GM12864 (cell line): ENCODE measurements at regions not wholly inside any gene's neighbourhood (a gene's known extent, or its start where the extent isn't known, plus 50 kb on each side); places are given as distances from the start of the nearest gene placed in this dataset.

Experiments used
- DNase-seq: peaks from one replicate; pipeline ENCODE4 v3.0.0-alpha.2; 2011; ENCODE audit warnings: low read depth
- H3K4me3 ChIP-seq: 2 replicates; pipeline ENCODE4 v1.5.1; 2011; ENCODE audit warnings: mild to moderate bottlenecking, low read depth, low read length, control low read depth
- TF ChIP-seq, protein P1 (sequence below): IDR thresholded peaks from 2 replicates; pipeline ENCODE4 v1.5.1; 2011; ENCODE audit warnings: low read depth, mild to moderate bottlenecking, moderate library complexity, low read length, control low read depth, inconsistent platforms; ENCODE audit errors: missing control alignments

DNA sequence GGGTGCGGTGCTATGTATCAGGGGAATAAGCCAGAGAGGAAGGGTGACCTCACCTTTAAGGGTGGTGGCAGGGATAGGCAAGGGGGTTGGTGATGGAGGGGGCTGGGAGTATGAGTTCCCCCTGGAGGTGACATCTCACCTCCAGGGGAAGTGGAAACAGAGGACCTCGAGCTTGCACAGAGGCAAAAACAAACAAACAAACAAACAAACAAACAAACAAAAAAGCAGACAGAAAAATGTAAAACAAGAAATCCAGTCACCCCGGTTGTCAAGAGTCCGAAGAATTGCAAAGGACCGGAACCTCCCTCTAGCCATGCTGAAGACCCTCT lies 112.2 kb upstream of the MYL2 start:
- H3K4me3 ChIP-seq: no peak overlapping the region
- TF ChIP-seq, protein P1, sequence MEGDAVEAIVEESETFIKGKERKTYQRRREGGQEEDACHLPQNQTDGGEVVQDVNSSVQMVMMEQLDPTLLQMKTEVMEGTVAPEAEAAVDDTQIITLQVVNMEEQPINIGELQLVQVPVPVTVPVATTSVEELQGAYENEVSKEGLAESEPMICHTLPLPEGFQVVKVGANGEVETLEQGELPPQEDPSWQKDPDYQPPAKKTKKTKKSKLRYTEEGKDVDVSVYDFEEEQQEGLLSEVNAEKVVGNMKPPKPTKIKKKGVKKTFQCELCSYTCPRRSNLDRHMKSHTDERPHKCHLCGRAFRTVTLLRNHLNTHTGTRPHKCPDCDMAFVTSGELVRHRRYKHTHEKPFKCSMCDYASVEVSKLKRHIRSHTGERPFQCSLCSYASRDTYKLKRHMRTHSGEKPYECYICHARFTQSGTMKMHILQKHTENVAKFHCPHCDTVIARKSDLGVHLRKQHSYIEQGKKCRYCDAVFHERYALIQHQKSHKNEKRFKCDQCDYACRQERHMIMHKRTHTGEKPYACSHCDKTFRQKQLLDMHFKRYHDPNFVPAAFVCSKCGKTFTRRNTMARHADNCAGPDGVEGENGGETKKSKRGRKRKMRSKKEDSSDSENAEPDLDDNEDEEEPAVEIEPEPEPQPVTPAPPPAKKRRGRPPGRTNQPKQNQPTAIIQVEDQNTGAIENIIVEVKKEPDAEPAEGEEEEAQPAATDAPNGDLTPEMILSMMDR: no peak
- no peak for DNase-seq

DNA sequence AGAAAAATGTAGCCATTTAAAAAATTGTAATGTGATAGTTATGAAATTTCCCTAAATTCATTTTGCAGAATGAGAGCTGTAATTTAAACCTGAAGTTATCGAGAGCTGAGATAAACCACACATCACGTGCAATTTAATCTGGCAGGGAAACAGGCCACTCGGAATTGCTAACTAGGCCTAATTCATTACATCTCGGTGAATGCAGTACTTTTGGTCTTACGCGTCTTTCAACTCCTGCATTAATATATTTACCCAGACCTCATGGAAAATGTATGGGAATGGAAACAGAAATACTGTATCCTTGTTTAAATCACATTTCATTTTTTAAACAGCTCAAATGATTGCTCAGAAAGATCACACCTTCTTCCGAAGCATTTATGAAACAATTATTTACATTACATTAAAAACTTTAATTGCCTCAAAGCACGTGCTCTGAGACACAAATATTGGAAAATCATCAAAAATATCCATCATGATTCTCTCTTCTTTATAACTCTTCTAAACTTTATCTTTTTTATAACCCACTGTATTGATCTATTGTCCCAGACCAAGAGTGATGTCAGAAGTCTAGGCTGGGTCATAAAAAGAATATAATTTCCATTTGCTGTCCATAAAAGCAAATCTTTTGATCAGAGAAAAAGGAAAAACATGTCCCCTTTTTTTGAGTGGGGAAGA lies 111.7 kb upstream of the MYL2 start:
- no peak for DNase-seq
- H3K4me3 ChIP-seq: no peak overlapping the region
- TF ChIP-seq, protein P1: no peak

- DNase-seq: no peak
- TF ChIP-seq, protein P1: no peak
- no peak overlapping the region for H3K4me3 ChIP-seq
Observed at GRCh38 chr12:111030800-111031199, 110.4 kb upstream of the MYL2 start.

GRCh38 chr12:111029732-111030131 lies 109.4 kb upstream of the MYL2 start:
- TF ChIP-seq, protein P1: no peak
- no peak for DNase-seq
- H3K4me3 ChIP-seq: no peak overlapping the region

- TF ChIP-seq, protein P1: no peak
Observed at GRCh38 chr12:111029305-111029704, 108.9 kb upstream of the MYL2 start.

GRCh38 chr12:111028830-111029229 lies 108.5 kb upstream of the MYL2 start:
- TF ChIP-seq, protein P1: no peak
- H3K4me3 ChIP-seq: no peak overlapping the region
- no peak for DNase-seq

More at GRCh38 chr12:111029305-111029704, 108.9 kb upstream of the MYL2 start:
- DNase-seq: no peak
- H3K4me3 ChIP-seq: no peak overlapping the region

- no peak for DNase-seq
- H3K4me3 ChIP-seq: no peak overlapping the region
- TF ChIP-seq, protein P1: no peak
Observed at GRCh38 chr12:111027431-111027830, 107.1 kb upstream of the MYL2 start.
